ENCODE measurements at regions not wholly inside any gene's neighbourhood (a gene's known extent, or its start where the extent isn't known, plus 50 kb on each side); places are given as distances from the start of the nearest gene placed in this dataset.

DNA sequence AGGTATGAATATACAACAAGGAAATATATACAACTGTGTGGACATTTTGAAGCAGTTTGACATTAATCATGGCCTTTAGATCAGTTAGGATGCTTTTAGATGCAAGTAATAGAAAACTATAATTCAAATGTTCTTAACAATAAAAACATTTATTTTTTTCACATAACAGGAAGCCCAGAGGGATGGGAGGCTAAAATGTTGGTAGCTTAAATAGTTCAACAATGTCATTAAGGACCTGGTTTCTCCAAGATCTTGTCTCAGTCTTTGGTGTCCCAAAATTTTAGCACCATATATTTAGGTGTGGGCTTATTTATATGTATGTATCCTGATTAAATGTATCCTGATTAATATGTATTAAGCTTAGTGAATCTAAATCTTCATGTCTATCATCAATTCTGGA lies 292.4 kb downstream of the NUAK1 start:
- H3K27ac ChIP-seq, result no peak overlapping the region
- peaks cover 20% of the 10 kb centered on the region for H3K27me3 ChIP-seq
- H3K9me3 ChIP-seq, result no peaks in the 10 kb centered on the region
- H3K4me1 ChIP-seq (ENCODE audit: control insufficient read depth in 1 of 2, insufficient read depth in 1 of 2, low read depth in 1 of 2, low read length in 1 of 2), result peaks cover 0 to 10% of the 10 kb centered on the region in 2 experiments
- no peak overlapping the region for H3K4me3 ChIP-seq (ENCODE audit: low read depth in 1 of 2, low read length in 1 of 2)
- H3K36me3 ChIP-seq, result no peaks in the 10 kb centered on the region
- TF ChIP-seq CTCF (IDR thresholded peaks at IDR 0.05), result no peak

- Histone ChIP-seq H3K9me3 (no peaks in the 10 kb centered on the region), H3K27me3 (peaks cover 20% of the 10 kb centered on the region), H3K4me3 (ENCODE audit: low read depth in 1 of 2, low read length in 1 of 2) (no peak overlapping the region), H3K36me3 (no peaks in the 10 kb centered on the region), H3K27ac (no peak overlapping the region), H3K4me1 (ENCODE audit: control insufficient read depth in 1 of 2, insufficient read depth in 1 of 2, low read depth in 1 of 2, low read length in 1 of 2) (peaks cover 0 to 10% of the 10 kb centered on the region in 2 experiments)
- no peak for TF ChIP-seq CTCF (IDR thresholded peaks at IDR 0.05)
Observed at GRCh38 chr12:105847068-105847467, 291.7 kb downstream of the NUAK1 start.

- no peaks in the 10 kb centered on the region for H3K9me3 ChIP-seq
- no peak overlapping the region for H3K27ac ChIP-seq
- peaks cover 0 to 10% of the 10 kb centered on the region in 2 experiments for H3K4me1 ChIP-seq (ENCODE audit: control insufficient read depth in 1 of 2, insufficient read depth in 1 of 2, low read depth in 1 of 2, low read length in 1 of 2)
- peaks cover 20% of the 10 kb centered on the region for H3K27me3 ChIP-seq
- H3K36me3 ChIP-seq, result no peaks in the 10 kb centered on the region
- TF ChIP-seq CTCF (IDR thresholded peaks at IDR 0.05), result no peak
- H3K4me3 ChIP-seq (ENCODE audit: low read depth in 1 of 2, low read length in 1 of 2), result no peak overlapping the region
Observed at GRCh38 chr12:105848286-105848685, 290.5 kb downstream of the NUAK1 start.

DNA sequence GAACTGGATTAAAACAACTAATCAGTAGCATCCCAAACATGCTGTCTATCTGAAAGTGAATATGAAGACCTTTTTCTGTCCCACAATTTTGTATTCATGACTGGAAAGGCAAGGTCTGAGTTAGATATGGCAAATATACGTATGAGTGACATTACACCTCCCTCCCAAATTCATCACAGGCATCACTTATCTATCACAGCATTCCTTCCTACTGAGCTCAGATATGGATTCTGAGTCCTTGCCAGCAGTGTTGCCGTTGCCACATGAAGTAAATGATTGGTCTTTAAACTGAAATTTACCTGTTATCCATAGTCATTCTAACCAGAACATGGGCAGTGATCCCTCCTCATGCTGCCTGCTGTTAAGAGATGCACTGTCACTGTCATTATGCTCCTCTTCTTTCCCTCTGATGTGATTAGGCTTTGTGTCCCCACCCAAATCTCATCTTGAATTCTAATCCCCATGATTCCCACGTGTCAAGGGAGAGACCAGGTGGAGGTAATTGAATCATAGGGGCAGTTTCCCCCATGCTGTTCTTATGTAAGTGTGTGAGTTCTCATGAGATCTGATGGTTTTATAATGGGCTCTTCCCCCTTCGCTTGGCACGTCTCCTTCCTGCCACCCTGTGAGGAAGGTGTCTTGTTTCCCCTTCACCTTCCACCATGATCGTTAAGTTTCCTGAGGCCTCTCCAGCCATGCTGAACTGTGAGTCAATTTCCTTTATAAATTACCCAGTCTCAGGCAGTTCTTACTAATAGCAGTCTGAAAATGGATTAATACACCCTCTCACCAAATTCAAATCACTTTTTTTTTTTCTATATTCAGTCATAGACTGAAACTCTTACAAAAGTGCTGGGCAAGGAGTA lies 288.4 kb downstream of the NUAK1 start:
- H3K27me3 ChIP-seq, result peaks cover 5% of the 10 kb centered on the region
- no peak overlapping the region for H3K27ac ChIP-seq
- H3K4me3 ChIP-seq (ENCODE audit: low read depth in 1 of 2, low read length in 1 of 2), result no peak overlapping the region
- no peaks in the 10 kb centered on the region for H3K36me3 ChIP-seq
- H3K4me1 ChIP-seq (ENCODE audit: control insufficient read depth in 1 of 2, insufficient read depth in 1 of 2, low read depth in 1 of 2, low read length in 1 of 2), result peaks cover 0 to 10% of the 10 kb centered on the region in 2 experiments
- H3K9me3 ChIP-seq, result no peaks in the 10 kb centered on the region
- no peak for TF ChIP-seq CTCF (IDR thresholded peaks at IDR 0.05)

- peaks cover 0 to 7% of the 10 kb centered on the region in 2 experiments for H3K4me1 ChIP-seq (ENCODE audit: control insufficient read depth in 1 of 2, insufficient read depth in 1 of 2, low read depth in 1 of 2, low read length in 1 of 2)
- TF ChIP-seq CTCF (IDR thresholded peaks at IDR 0.05), result no peak
- no peaks in the 10 kb centered on the region for H3K27me3 ChIP-seq
- no peaks in the 10 kb centered on the region for H3K9me3 ChIP-seq
- H3K4me3 ChIP-seq (ENCODE audit: low read depth in 1 of 2, low read length in 1 of 2), result no peak overlapping the region
- H3K36me3 ChIP-seq, result no peaks in the 10 kb centered on the region
- no peak overlapping the region for H3K27ac ChIP-seq
Observed at GRCh38 chr12:105852496-105852895, 286.3 kb downstream of the NUAK1 start.

Data from neutrophil (primary cell).